ENCODE measurements at regions not wholly inside any gene's neighbourhood (a gene's known extent, or its start where the extent isn't known, plus 50 kb on each side); places are given as distances from the start of the nearest gene placed in this dataset.

DNA sequence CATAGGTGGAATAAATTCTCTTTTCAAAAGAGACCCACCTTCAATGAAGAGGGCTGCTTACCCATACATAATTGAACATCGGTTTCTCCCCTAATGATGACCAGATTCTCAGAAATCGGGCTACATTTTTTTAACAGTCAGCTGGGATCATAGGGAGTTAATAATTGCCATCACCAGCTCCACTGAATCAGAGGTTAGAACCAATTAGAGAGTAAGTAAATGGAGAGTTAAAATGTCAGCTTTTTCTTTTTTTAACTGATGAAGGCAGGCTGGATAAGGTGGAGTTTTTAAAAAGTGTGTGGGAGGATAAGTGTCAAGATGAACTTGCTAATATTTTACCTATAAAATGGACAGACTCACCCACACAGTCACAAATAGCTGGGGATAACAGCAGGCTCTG, 584.5 kb upstream of the NR3C2 start:
- no peak overlapping the region for H3K4me3 ChIP-seq (ENCODE audit: insufficient read depth, low read length, poor library complexity, severe bottlenecking)
- H2AFZ ChIP-seq (ENCODE audit: low read depth, low read length, severe bottlenecking), result no peak overlapping the region
- H3K9me2 ChIP-seq (replicated peaks; ENCODE audit: insufficient read depth, low read length), result no peaks in the 10 kb centered on the region
- H3F3A ChIP-seq (ENCODE audit: insufficient read depth), result no peaks in the 10 kb centered on the region
- H3K9ac ChIP-seq (ENCODE audit: low read length), result no peak overlapping the region
- no peak for TF ChIP-seq EZH2phosphoT487 (conservative IDR thresholded peaks at IDR 0.05; ENCODE audit: low read length)
- TF ChIP-seq, protein P1, sequence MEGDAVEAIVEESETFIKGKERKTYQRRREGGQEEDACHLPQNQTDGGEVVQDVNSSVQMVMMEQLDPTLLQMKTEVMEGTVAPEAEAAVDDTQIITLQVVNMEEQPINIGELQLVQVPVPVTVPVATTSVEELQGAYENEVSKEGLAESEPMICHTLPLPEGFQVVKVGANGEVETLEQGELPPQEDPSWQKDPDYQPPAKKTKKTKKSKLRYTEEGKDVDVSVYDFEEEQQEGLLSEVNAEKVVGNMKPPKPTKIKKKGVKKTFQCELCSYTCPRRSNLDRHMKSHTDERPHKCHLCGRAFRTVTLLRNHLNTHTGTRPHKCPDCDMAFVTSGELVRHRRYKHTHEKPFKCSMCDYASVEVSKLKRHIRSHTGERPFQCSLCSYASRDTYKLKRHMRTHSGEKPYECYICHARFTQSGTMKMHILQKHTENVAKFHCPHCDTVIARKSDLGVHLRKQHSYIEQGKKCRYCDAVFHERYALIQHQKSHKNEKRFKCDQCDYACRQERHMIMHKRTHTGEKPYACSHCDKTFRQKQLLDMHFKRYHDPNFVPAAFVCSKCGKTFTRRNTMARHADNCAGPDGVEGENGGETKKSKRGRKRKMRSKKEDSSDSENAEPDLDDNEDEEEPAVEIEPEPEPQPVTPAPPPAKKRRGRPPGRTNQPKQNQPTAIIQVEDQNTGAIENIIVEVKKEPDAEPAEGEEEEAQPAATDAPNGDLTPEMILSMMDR (IDR thresholded peaks at IDR 0.05; ENCODE audit: insufficient read depth, low read length, poor library complexity, severe bottlenecking), result no peak
- no peaks in the 10 kb centered on the region for H3K36me3 ChIP-seq (ENCODE audit: low read length)
- no peaks in the 10 kb centered on the region for H3K27me3 ChIP-seq (ENCODE audit: low read length)
- H4K20me1 ChIP-seq (ENCODE audit: low read depth, low read length), result no peaks in the 10 kb centered on the region
- no peaks in the 10 kb centered on the region for H3K9me3 ChIP-seq (ENCODE audit: insufficient read depth, low read length)
- H3K27ac ChIP-seq (ENCODE audit: low read depth, low read length), result no peak overlapping the region
- no peaks in the 10 kb centered on the region for H3K79me2 ChIP-seq (ENCODE audit: insufficient read depth, low read length)
- no peak overlapping the region for H3K4me2 ChIP-seq (ENCODE audit: low read depth, low read length, poor library complexity, severe bottlenecking)

DNA sequence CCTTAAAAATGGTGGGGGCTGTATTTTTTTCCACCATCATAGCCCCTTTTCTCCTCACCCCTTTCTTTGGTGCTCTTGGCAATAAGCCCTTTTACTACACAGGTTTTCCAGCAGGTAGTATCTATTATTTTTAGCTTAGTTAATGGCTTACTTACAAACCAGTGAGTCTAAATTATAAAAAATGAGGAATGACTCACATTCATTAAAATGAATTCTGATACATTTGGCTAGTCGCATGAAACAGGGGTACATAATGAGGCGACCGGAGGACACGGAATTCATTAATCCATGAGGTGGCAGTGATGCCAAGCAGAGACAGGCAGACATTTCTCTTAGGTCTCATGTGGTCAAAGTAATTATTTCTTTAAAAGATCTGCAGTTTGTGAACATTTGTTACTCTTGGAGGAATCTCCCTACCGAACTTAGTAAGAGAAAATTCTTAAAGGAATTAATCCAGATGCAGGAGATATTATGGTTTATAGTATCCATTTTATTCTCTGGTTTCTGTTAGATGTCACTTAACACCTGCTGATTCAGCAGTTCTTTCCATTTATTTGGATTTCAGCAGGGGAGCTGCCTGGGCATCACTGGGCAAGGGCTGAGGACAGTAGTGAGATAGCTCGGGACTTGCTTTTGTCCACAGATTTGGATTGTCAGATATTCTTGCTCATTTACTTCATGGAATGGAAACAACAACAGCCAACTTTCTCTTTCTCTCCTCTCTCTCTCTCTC, 575.0 kb upstream of the NR3C2 start:
- H3K27me3 ChIP-seq (ENCODE audit: low read length), result no peaks in the 10 kb centered on the region
- no peaks in the 10 kb centered on the region for H3K36me3 ChIP-seq (ENCODE audit: low read length)
- H3K4me2 ChIP-seq (ENCODE audit: low read depth, low read length, poor library complexity, severe bottlenecking), result no peak overlapping the region
- no peak overlapping the region for H3K9ac ChIP-seq (ENCODE audit: low read length)
- TF ChIP-seq EZH2phosphoT487 (conservative IDR thresholded peaks at IDR 0.05; ENCODE audit: low read length), result no peak
- TF ChIP-seq, protein P1 (IDR thresholded peaks at IDR 0.05; ENCODE audit: insufficient read depth, low read length, poor library complexity, severe bottlenecking), result no peak
- H3K9me3 ChIP-seq (ENCODE audit: insufficient read depth, low read length), result no peaks in the 10 kb centered on the region
- H2AFZ ChIP-seq (ENCODE audit: low read depth, low read length, severe bottlenecking), result no peak overlapping the region
- H3K4me3 ChIP-seq (ENCODE audit: insufficient read depth, low read length, poor library complexity, severe bottlenecking), result no peak overlapping the region
- H3K79me2 ChIP-seq (ENCODE audit: insufficient read depth, low read length), result no peaks in the 10 kb centered on the region
- H3F3A ChIP-seq (ENCODE audit: insufficient read depth), result no peaks in the 10 kb centered on the region
- no peaks in the 10 kb centered on the region for H4K20me1 ChIP-seq (ENCODE audit: low read depth, low read length)
- no peak overlapping the region for H3K27ac ChIP-seq (ENCODE audit: low read depth, low read length)
- no peaks in the 10 kb centered on the region for H3K9me2 ChIP-seq (replicated peaks; ENCODE audit: insufficient read depth, low read length)

DNA sequence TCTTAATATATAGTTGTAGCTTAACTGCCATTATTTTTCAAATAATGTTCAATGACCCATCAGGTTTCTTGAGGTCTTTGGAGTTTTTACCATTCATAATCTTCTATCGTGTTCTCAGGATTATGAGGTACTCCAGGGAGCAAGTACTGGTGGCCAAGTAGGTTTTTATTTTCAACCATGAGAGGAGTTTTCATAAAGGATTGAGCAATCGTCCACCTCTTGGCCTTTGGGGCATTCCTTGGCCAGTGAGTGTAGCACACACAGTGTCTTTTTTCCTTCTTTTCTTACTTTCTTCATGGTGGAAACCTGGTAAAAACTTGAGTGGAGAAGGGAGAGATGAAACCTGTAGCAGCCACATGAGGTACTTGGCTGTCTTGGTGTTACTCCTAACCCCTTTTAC, 567.0 kb upstream of the NR3C2 start:
- no peak overlapping the region for H3K4me3 ChIP-seq (ENCODE audit: insufficient read depth, low read length, poor library complexity, severe bottlenecking)
- H2AFZ ChIP-seq (ENCODE audit: low read depth, low read length, severe bottlenecking), result no peak overlapping the region
- H3K27ac ChIP-seq (ENCODE audit: low read depth, low read length), result no peak overlapping the region
- H3K27me3 ChIP-seq (ENCODE audit: low read length), result no peaks in the 10 kb centered on the region
- no peak overlapping the region for H3K4me2 ChIP-seq (ENCODE audit: low read depth, low read length, poor library complexity, severe bottlenecking)
- H4K20me1 ChIP-seq (ENCODE audit: low read depth, low read length), result no peaks in the 10 kb centered on the region
- H3K9me3 ChIP-seq (ENCODE audit: insufficient read depth, low read length), result no peaks in the 10 kb centered on the region
- no peak overlapping the region for H3K9ac ChIP-seq (ENCODE audit: low read length)
- no peaks in the 10 kb centered on the region for H3K79me2 ChIP-seq (ENCODE audit: insufficient read depth, low read length)
- TF ChIP-seq, protein P1 (IDR thresholded peaks at IDR 0.05; ENCODE audit: insufficient read depth, low read length, poor library complexity, severe bottlenecking), result no peak
- no peak for TF ChIP-seq EZH2phosphoT487 (conservative IDR thresholded peaks at IDR 0.05; ENCODE audit: low read length)
- H3F3A ChIP-seq (ENCODE audit: insufficient read depth), result no peaks in the 10 kb centered on the region
- no peaks in the 10 kb centered on the region for H3K9me2 ChIP-seq (replicated peaks; ENCODE audit: insufficient read depth, low read length)
- H3K36me3 ChIP-seq (ENCODE audit: low read length), result no peaks in the 10 kb centered on the region
